ENCODE measurements at regions not wholly inside any gene's neighbourhood (a gene's known extent, or its start where the extent isn't known, plus 50 kb on each side); places are given as distances from the start of the nearest gene placed in this dataset.

DNA sequence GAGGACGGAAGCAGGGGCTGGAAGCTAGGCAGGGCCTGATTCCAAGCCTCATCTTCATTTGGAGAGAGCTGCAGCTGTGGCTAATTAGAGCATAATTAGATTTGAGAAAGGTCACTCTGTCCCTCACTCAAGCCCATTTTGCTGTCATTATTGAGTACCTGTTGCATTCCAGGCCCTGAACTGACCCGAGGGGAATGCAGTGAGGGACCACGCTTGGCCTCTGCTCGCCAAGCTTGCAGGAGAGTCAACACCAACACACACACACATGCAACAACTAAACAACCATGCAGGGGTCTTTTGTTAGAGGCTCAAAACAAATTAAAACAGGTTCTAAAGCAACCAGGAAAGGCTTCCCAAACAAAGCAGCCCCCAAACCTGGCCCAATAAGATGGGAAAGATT lies 52.7 kb upstream of the MAMLD1 start:
- no peak for DNase-seq

DNA sequence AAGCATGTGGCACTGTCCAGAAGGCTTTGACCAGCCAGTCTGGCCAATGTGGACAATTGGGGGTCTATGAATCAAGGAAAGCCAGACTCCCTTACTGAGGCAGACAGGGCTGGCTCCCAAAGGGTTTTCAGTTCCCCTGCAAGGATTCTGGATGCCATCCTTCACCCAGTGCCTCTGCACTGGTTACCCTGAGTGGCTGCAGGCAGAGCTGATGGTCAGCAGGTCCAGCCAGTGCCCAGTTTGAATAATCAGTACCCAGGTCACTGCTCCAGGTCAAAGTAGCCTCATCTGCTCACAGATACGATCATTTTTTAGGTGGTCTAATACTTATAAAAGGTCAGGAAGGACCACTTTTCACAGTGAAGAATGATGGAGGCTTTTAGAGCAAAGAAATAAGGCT lies 52.2 kb upstream of the MAMLD1 start:
- no peak for DNase-seq

DNA sequence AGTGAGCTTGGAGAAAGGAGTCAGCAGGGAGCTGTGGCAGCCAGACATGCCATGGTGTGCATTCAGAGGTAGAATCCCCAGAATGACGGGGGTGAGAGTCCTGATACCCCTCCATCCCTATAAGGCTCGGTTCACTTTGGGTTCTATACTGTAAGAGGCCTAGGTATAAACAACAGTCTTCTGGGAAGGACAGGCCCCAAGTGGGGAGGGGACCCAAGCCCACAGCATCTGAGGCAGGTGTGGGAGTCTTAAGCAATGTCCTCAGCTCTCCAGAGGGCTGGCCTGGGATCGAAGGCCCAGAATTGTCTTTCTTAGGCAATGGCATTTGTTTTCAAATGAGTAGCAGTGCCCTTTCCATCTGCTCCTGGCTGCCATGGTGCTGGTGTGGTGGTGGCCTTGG lies 50.2 kb upstream of the MAMLD1 start:
- DNase-seq = no peak
